ENCODE measurements at regions not wholly inside any gene's neighbourhood (a gene's known extent, or its start where the extent isn't known, plus 50 kb on each side); places are given as distances from the start of the nearest gene placed in this dataset.

DNA sequence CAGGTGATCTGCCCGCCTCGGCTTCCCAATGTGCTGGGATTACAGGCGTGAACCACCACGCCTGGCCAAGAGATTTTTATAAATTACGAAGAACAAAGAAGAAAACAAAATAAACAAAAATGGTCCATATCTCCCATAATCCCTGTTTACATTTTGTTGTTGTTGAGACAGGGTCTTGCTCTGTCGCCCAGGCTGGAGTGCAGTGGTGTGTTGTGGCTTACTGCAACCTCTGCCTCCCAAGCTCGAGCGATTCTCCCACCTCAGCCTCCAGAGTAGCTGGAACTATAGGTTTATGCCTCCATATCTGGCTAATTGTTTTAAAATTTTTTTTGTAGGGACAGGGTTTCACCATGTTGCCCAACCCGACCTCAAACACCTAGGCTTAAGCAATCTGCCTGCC, 156.1 kb downstream of the ZNF664 start:
- H3K4me2 ChIP-seq (ENCODE audit: control insufficient read depth, extremely low read depth, insufficient read depth, low read depth, low read length): no peak overlapping the region
- dilution Hi-C loops (cut with MboI; ENCODE audit: extremely low pct_ligation_motif_present, low sequenced_read_pairs): no loop called here
- H3K4me1 ChIP-seq (ENCODE audit: control insufficient read depth, extremely low read depth, insufficient read depth, low read length): peaks cover 11% of the 10 kb centered on the region
- no peak for FAIRE-seq
- H2AFZ ChIP-seq (ENCODE audit: control insufficient read depth, low read length): no peak overlapping the region
- H3K27me3 ChIP-seq (ENCODE audit: control insufficient read depth, extremely low read depth, insufficient read depth, low read length): no peaks in the 10 kb centered on the region
- no peak for DNase-seq (ENCODE audit: low read depth, low spot score)
- TF ChIP-seq EZH2 (IDR thresholded peaks at IDR 0.05; ENCODE audit: low read length): no peak
- TF ChIP-seq, protein P1, sequence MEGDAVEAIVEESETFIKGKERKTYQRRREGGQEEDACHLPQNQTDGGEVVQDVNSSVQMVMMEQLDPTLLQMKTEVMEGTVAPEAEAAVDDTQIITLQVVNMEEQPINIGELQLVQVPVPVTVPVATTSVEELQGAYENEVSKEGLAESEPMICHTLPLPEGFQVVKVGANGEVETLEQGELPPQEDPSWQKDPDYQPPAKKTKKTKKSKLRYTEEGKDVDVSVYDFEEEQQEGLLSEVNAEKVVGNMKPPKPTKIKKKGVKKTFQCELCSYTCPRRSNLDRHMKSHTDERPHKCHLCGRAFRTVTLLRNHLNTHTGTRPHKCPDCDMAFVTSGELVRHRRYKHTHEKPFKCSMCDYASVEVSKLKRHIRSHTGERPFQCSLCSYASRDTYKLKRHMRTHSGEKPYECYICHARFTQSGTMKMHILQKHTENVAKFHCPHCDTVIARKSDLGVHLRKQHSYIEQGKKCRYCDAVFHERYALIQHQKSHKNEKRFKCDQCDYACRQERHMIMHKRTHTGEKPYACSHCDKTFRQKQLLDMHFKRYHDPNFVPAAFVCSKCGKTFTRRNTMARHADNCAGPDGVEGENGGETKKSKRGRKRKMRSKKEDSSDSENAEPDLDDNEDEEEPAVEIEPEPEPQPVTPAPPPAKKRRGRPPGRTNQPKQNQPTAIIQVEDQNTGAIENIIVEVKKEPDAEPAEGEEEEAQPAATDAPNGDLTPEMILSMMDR (optimal IDR thresholded peaks at IDR 0.05 in 1 of 3, IDR thresholded peaks at IDR 0.05 in 1 of 3, conservative IDR thresholded peaks at IDR 0.05 in 1 of 3; ENCODE audit: extremely low read depth in 1 of 3, insufficient read depth in 2 of 3, low read length in 3 of 3): no peak
- no peaks in the 10 kb centered on the region for H3K79me2 ChIP-seq (ENCODE audit: control insufficient read depth, insufficient read depth, low read length)
- H3K9ac ChIP-seq (ENCODE audit: control insufficient read depth, extremely low read depth, insufficient read depth, low read length): no peak overlapping the region
- H3K9me3 ChIP-seq (ENCODE audit: control insufficient read depth, low read depth, low read length): no peaks in the 10 kb centered on the region
- H4K20me1 ChIP-seq (ENCODE audit: control insufficient read depth, extremely low read depth, insufficient read depth, low read length): no peaks in the 10 kb centered on the region
- no peak overlapping the region for H3K27ac ChIP-seq (ENCODE audit: control insufficient read depth, insufficient read depth, low read length)
- H3K36me3 ChIP-seq (ENCODE audit: control insufficient read depth in 2 of 2, extremely low read depth in 1 of 2, insufficient read depth in 2 of 2, low read length in 2 of 2): no peaks in the 10 kb centered on the region
- no peaks in the 10 kb centered on the region for H3K9me1 ChIP-seq (ENCODE audit: control insufficient read depth, extremely low read depth, insufficient read depth, low read length)
- no peak overlapping the region for H3K4me3 ChIP-seq (ENCODE audit: control insufficient read depth in 2 of 3, extremely low read depth in 1 of 3, insufficient read depth in 2 of 3, low read depth in 1 of 3, low read length in 3 of 3)

DNA sequence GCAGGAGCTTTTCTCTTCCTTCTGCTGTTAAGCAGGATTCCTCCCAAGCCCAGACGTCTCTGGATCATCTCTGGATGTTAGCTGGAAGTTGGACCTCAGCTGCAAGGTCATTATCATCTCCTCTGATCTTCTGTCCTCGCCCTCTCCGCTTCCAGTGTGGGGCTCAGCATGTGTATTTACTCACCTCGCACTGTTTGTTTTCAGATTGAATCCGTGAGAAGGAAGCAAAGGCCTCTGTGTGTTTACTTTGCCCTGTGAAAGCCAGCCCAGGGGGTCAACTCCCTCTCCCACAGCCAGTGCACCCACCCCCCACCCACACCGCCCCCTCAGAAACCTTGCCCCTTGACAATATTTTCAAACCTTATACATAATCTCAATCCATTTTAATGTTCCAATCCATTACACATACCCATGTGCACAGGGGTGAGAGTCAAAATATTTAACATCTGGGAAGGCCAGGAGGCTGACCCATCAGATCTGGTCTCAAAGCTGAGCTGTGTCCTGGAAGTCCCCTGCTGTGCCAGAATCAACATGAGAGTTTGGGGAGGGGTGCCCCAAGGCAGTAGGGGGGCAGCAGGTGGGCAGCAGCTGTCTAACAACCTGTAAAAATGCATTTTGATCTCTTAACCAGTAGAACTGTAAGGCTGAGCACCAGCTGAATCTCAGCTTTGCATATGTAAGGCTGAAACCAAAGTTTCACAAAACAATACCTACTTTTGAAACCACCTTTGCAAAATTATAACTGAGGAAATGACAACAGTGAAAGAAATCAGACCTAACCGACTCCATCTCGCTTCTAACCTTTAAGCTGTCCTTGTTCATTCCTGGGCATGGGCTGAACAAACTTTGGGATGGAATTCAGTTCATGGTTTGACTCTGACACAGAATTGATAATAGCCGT, 157.9 kb downstream of the ZNF664 start:
- TF ChIP-seq, protein P1 (optimal IDR thresholded peaks at IDR 0.05 in 1 of 3, IDR thresholded peaks at IDR 0.05 in 1 of 3, conservative IDR thresholded peaks at IDR 0.05 in 1 of 3; ENCODE audit: extremely low read depth in 1 of 3, insufficient read depth in 2 of 3, low read length in 3 of 3): no peak
- TF ChIP-seq EZH2 (IDR thresholded peaks at IDR 0.05; ENCODE audit: low read length): no peak
- no peak overlapping the region for H2AFZ ChIP-seq (ENCODE audit: control insufficient read depth, low read length)
- no peak overlapping the region for H3K4me3 ChIP-seq (ENCODE audit: control insufficient read depth in 2 of 3, extremely low read depth in 1 of 3, insufficient read depth in 2 of 3, low read depth in 1 of 3, low read length in 3 of 3)
- FAIRE-seq (no peak), DNase-seq (ENCODE audit: low read depth, low spot score) (no peak)
- H3K27me3 ChIP-seq (ENCODE audit: control insufficient read depth, extremely low read depth, insufficient read depth, low read length): no peaks in the 10 kb centered on the region
- H3K9me1 ChIP-seq (ENCODE audit: control insufficient read depth, extremely low read depth, insufficient read depth, low read length): no peaks in the 10 kb centered on the region
- no peaks in the 10 kb centered on the region for H3K4me1 ChIP-seq (ENCODE audit: control insufficient read depth, extremely low read depth, insufficient read depth, low read length)
- no peaks in the 10 kb centered on the region for H3K79me2 ChIP-seq (ENCODE audit: control insufficient read depth, insufficient read depth, low read length)
- H4K20me1 ChIP-seq (ENCODE audit: control insufficient read depth, extremely low read depth, insufficient read depth, low read length): no peaks in the 10 kb centered on the region
- no peaks in the 10 kb centered on the region for H3K36me3 ChIP-seq (ENCODE audit: control insufficient read depth in 2 of 2, extremely low read depth in 1 of 2, insufficient read depth in 2 of 2, low read length in 2 of 2)
- H3K9me3 ChIP-seq (ENCODE audit: control insufficient read depth, low read depth, low read length): no peaks in the 10 kb centered on the region
- no peak overlapping the region for H3K27ac ChIP-seq (ENCODE audit: control insufficient read depth, insufficient read depth, low read length)
- H3K4me2 ChIP-seq (ENCODE audit: control insufficient read depth, extremely low read depth, insufficient read depth, low read depth, low read length): no peak overlapping the region
- no peak overlapping the region for H3K9ac ChIP-seq (ENCODE audit: control insufficient read depth, extremely low read depth, insufficient read depth, low read length)
- dilution Hi-C loops (cut with MboI; ENCODE audit: extremely low pct_ligation_motif_present, low sequenced_read_pairs): no loop called here

All from keratinocyte (primary cell).